ENCODE measurements at regions not wholly inside any gene's neighbourhood (a gene's known extent, or its start where the extent isn't known, plus 50 kb on each side); places are given as distances from the start of the nearest gene placed in this dataset.

GRCh38 chr11:69977951-69978350, 100.2 kb upstream of the ANO1 start:
- no peak for DNase-seq

GRCh38 chr11:69978841-69979614, 99.1 kb upstream of the ANO1 start:
- no peak for DNase-seq

- no peak for DNase-seq
Observed at GRCh38 chr11:69979632-69980031, 98.5 kb upstream of the ANO1 start.

GRCh38 chr11:69981119-69981784, 96.9 kb upstream of the ANO1 start:
- no peak for DNase-seq

GRCh38 chr11:69982690-69983570, 95.2 kb upstream of the ANO1 start:
- no peak for DNase-seq

GRCh38 chr11:69983571-69983877, 94.6 kb upstream of the ANO1 start:
- no peak for DNase-seq

GRCh38 chr11:69983897-69984438, 94.1 kb upstream of the ANO1 start:
- no peak for DNase-seq

- no peak for DNase-seq
Observed at GRCh38 chr11:69984457-69985261, 93.5 kb upstream of the ANO1 start.

- no peak for DNase-seq
Observed at GRCh38 chr11:69985331-69985640, 92.8 kb upstream of the ANO1 start.

- DNase-seq: no peak
Observed at GRCh38 chr11:69985641-69986439, 92.3 kb upstream of the ANO1 start.

GRCh38 chr11:69986440-69986787, 91.7 kb upstream of the ANO1 start:
- no peak for DNase-seq

GRCh38 chr11:69986830-69987229, 91.3 kb upstream of the ANO1 start:
- DNase-seq: no peak

- DNase-seq: no peak
Observed at GRCh38 chr11:69992026-69992425, 86.1 kb upstream of the ANO1 start.

GRCh38 chr11:69992943-69993694, 85.0 kb upstream of the ANO1 start:
- DNase-seq: no peak

- no peak for DNase-seq
Observed at GRCh38 chr11:69994810-69995209, 83.3 kb upstream of the ANO1 start.

GRCh38 chr11:69995697-69996096, 82.4 kb upstream of the ANO1 start:
- peak; percentile 4 for DNase-seq

- no peak for DNase-seq
Observed at GRCh38 chr11:69996451-69996850, 81.7 kb upstream of the ANO1 start.

- no peak for DNase-seq
Observed at GRCh38 chr11:69997352-69997751, 80.8 kb upstream of the ANO1 start.

GRCh38 chr11:69999721-70000120, 78.4 kb upstream of the ANO1 start:
- peak; percentile 31 for DNase-seq

- DNase-seq: peak; percentile 31
Observed at GRCh38 chr11:70000228-70000627, 77.9 kb upstream of the ANO1 start.

GRCh38 chr11:70001246-70001645, 76.9 kb upstream of the ANO1 start:
- no peak for DNase-seq

All from NCI-H82 (cell line).